ENCODE measurements at regions not wholly inside any gene's neighbourhood (a gene's known extent, or its start where the extent isn't known, plus 50 kb on each side); places are given as distances from the start of the nearest gene placed in this dataset.

DNA sequence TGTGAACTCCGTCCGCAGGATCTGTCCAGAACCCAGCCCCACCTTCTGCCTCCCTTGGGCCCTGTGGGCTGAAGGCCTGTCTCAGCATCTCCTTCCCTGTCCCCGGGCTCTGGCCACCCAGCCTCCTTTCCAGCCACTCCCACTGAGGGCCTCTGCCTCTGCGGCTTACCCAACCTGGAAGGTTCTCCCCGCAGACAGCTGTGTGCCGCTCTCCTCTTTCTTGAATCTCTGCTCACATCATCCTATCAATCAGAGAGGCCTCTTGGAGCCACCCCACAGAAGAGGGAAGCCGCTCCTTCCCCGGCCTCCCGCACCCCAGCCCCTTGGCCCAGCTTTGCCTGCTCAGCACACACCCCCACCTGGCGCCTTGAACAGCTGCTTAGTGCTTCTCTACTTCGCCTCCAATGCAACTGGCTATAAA is 81.5 kb upstream of the UNC5A start:
- POLR2A ChIA-PET = no interaction called here
- Histone ChIP-seq H3K36me3 (ENCODE audit: control insufficient read depth in 2 of 2, extremely low read depth in 1 of 2, insufficient read depth in 2 of 2, low read length in 2 of 2) (no peaks in the 10 kb centered on the region), H3K4me2 (ENCODE audit: insufficient read depth, low read length) (no peak overlapping the region), H3K9me1 (replicated peaks; ENCODE audit: control insufficient read depth, extremely low read depth, insufficient read depth, low read length) (no peaks in the 10 kb centered on the region), H3K4me1 (ENCODE audit: control insufficient read depth, extremely low read depth, insufficient read depth, low read length) (no peaks in the 10 kb centered on the region), H3K27ac (ENCODE audit: insufficient read depth, low read depth, low read length) (no peak overlapping the region), H2AFZ (ENCODE audit: low read depth, low read length) (no peak overlapping the region), H3K79me2 (ENCODE audit: control insufficient read depth, insufficient read depth, low read length) (no peaks in the 10 kb centered on the region), H3K4me3 (replicated peaks in 1 of 3; ENCODE audit: insufficient read depth in 1 of 3, low read depth in 1 of 3, low read length in 3 of 3) (no peak overlapping the region), H3K9ac (replicated peaks; ENCODE audit: extremely low read depth, insufficient read depth, low read length) (no peak overlapping the region), H3K27me3 (ENCODE audit: control insufficient read depth in 2 of 2, insufficient read depth in 2 of 2, low read length in 2 of 2) (peaks cover 13% of the 10 kb centered on the region in 2 experiments), H3K9me3 (replicated peaks; ENCODE audit: control insufficient read depth, insufficient read depth, low read length) (no peaks in the 10 kb centered on the region), H4K20me1 (replicated peaks; ENCODE audit: control insufficient read depth, extremely low read depth, insufficient read depth, low read length) (no peaks in the 10 kb centered on the region)
- BruUV-seq (replicated peaks) = no TSS peak
- DNase-seq (ENCODE audit: low read depth, low spot score) (no peak), FAIRE-seq (no peak)
- CTCF ChIA-PET = no interaction called here
- dilution Hi-C loops (cut with MboI; ENCODE audit: extremely low pct_ligation_motif_present, low sequenced_read_pairs) = no loop called here
- TF ChIP-seq, protein P1, sequence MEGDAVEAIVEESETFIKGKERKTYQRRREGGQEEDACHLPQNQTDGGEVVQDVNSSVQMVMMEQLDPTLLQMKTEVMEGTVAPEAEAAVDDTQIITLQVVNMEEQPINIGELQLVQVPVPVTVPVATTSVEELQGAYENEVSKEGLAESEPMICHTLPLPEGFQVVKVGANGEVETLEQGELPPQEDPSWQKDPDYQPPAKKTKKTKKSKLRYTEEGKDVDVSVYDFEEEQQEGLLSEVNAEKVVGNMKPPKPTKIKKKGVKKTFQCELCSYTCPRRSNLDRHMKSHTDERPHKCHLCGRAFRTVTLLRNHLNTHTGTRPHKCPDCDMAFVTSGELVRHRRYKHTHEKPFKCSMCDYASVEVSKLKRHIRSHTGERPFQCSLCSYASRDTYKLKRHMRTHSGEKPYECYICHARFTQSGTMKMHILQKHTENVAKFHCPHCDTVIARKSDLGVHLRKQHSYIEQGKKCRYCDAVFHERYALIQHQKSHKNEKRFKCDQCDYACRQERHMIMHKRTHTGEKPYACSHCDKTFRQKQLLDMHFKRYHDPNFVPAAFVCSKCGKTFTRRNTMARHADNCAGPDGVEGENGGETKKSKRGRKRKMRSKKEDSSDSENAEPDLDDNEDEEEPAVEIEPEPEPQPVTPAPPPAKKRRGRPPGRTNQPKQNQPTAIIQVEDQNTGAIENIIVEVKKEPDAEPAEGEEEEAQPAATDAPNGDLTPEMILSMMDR (IDR thresholded peaks at IDR 0.05; ENCODE audit: extremely low read depth in 1 of 2, insufficient read depth in 1 of 2, low read depth in 1 of 2, low read length in 2 of 2) = no peak
- TF ChIP-seq POLR2AphosphoS5 (IDR thresholded peaks at IDR 0.05; ENCODE audit: insufficient read depth, low read depth, low read length) (no peak), POLR2A (IDR thresholded peaks at IDR 0.05; ENCODE audit: low read depth, low read length) (no peak), JUN (IDR thresholded peaks at IDR 0.05; ENCODE audit: borderline replicate concordance, insufficient read depth, insufficient read length, low read depth) (no peak), GATA2 (IDR thresholded peaks at IDR 0.05; ENCODE audit: insufficient read depth, insufficient read length, low read depth, low read length) (no peak), FOS (IDR thresholded peaks at IDR 0.05; ENCODE audit: borderline replicate concordance, insufficient read depth, low read length) (no peak), EZH2 (IDR thresholded peaks at IDR 0.05; ENCODE audit: borderline replicate concordance, low read depth, low read length, severe bottlenecking) (no peak), MYC (IDR thresholded peaks at IDR 0.05; ENCODE audit: low read depth, low read length) (no peak), MAX (IDR thresholded peaks at IDR 0.05; ENCODE audit: insufficient read depth, insufficient read length) (no peak)
- intact Hi-C loops (cut with micrococcal nuclease) = loop anchor here (1.0 kb wide), 1 partner anchor 29 kb away; no protein-coding TSS in a partner anchor

All from endothelial cell of umbilical vein (primary cell).